Chondrocyte (in vitro differentiated cells): ENCODE measurements at regions not wholly inside any gene's neighbourhood (a gene's known extent, or its start where the extent isn't known, plus 50 kb on each side); places are given as distances from the start of the nearest gene placed in this dataset.
"Not testable (repeated sequence)": the region's sequence is repeated elsewhere in the genome, so short reads cannot be mapped to it uniquely, and the experiment has no call there.

Experiments used
- DNase-seq: peaks from one replicate; pipeline ENCODE4 v3.0.0; 2021; ENCODE audit warnings: mixed read lengths, low spot score
- H3K27ac Mint-ChIP-seq: one replicate; pipeline ENCODE4 v1.8.0; 2021; ENCODE audit warnings: mild to moderate bottlenecking, moderate library complexity, mixed read lengths; ENCODE audit not compliant: unreplicated experiment
- H3K27me3 Mint-ChIP-seq: 2 replicates; pipeline ENCODE4 v1.8.0; 2021; ENCODE audit warnings: low read depth, mixed read lengths
- H3K36me3 Mint-ChIP-seq: 2 replicates; pipeline ENCODE4 v1.8.0; 2021; ENCODE audit warnings: low read depth, mixed read lengths
- H3K4me1 Mint-ChIP-seq: 2 replicates; pipeline ENCODE4 v1.8.0; 2021; ENCODE audit warnings: low read depth, mild to moderate bottlenecking, mixed read lengths
- H3K4me3 Mint-ChIP-seq: one replicate; pipeline ENCODE4 v1.8.0; 2021; ENCODE audit warnings: mild to moderate bottlenecking, moderate library complexity, mixed read lengths; ENCODE audit not compliant: unreplicated experiment
- H3K9me3 Mint-ChIP-seq: 2 replicates; pipeline ENCODE4 v1.8.0; 2021; ENCODE audit warnings: low read depth, mixed read lengths
- CTCF ChIP-seq: fragments of 200-600 bp; sonication (generic); IDR thresholded peaks from 2 replicates; pipeline ENCODE4 v1.5.0; 2021; ENCODE audit warnings: antibody characterized with exemption, mild to moderate bottlenecking, moderate library complexity

- peaks cover 22% of the 10 kb centered on the region for H3K4me1 Mint-ChIP-seq
- no peak for TF ChIP-seq CTCF
- H3K27me3 Mint-ChIP-seq: no peaks in the 10 kb centered on the region
- no peak overlapping the region for H3K4me3 Mint-ChIP-seq
- no peak overlapping the region for H3K27ac Mint-ChIP-seq
- H3K9me3 Mint-ChIP-seq: peaks cover 29% of the 10 kb centered on the region
- no peak for DNase-seq
- peaks cover 11% of the 10 kb centered on the region for H3K36me3 Mint-ChIP-seq
Measured at GRCh38 chr1:60502506-60502905, 428.9 kb upstream of the C1orf87 start.

GRCh38 chr1:60489916-60490480, 416.4 kb upstream of the C1orf87 start:
- Mint-ChIP-seq H3K4me3 (peak overlapping the region; percentile 56), H3K9me3 (peaks cover 12% of the 10 kb centered on the region)
- DNase-seq, H3K27ac Mint-ChIP-seq, H3K4me1 Mint-ChIP-seq, H3K36me3 Mint-ChIP-seq, H3K27me3 Mint-ChIP-seq: not testable (repeated sequence)

GRCh38 chr1:60488847-60489246, 415.3 kb upstream of the C1orf87 start:
- H3K4me3 Mint-ChIP-seq: no peak overlapping the region
- no peak for DNase-seq
- no peak overlapping the region for H3K27ac Mint-ChIP-seq
- peaks cover 12% of the 10 kb centered on the region for H3K9me3 Mint-ChIP-seq
- no peak for TF ChIP-seq CTCF
- peaks cover 4% of the 10 kb centered on the region for H3K36me3 Mint-ChIP-seq
- no peaks in the 10 kb centered on the region for H3K27me3 Mint-ChIP-seq
- H3K4me1 Mint-ChIP-seq: peaks cover 12% of the 10 kb centered on the region

- Mint-ChIP-seq H3K27ac (no peak overlapping the region), H3K4me1 (peaks cover 20% of the 10 kb centered on the region), H3K4me3 (no peak overlapping the region), H3K27me3 (no peaks in the 10 kb centered on the region), H3K9me3 (peaks cover 10% of the 10 kb centered on the region), H3K36me3 (peaks cover 2% of the 10 kb centered on the region)
- DNase-seq: no peak
- no peak for TF ChIP-seq CTCF
Measured at GRCh38 chr1:60487565-60488345, 414.2 kb upstream of the C1orf87 start.

GRCh38 chr1:60483509-60483908, 409.9 kb upstream of the C1orf87 start:
- no peaks in the 10 kb centered on the region for H3K27me3 Mint-ChIP-seq
- H3K27ac Mint-ChIP-seq: no peak overlapping the region
- H3K9me3 Mint-ChIP-seq: peaks cover 16% of the 10 kb centered on the region
- H3K36me3 Mint-ChIP-seq: no peaks in the 10 kb centered on the region
- no peak for TF ChIP-seq CTCF
- H3K4me1 Mint-ChIP-seq: peaks cover 10% of the 10 kb centered on the region
- no peak for DNase-seq
- H3K4me3 Mint-ChIP-seq: no peak overlapping the region

- Mint-ChIP-seq H3K36me3 (no peaks in the 10 kb centered on the region), H3K27me3 (no peaks in the 10 kb centered on the region), H3K9me3 (peaks cover 4% of the 10 kb centered on the region), H3K4me1 (peaks cover 17% of the 10 kb centered on the region), H3K27ac (peak overlapping the region; percentile 8), H3K4me3 (no peak overlapping the region)
- DNase-seq: no peak
- no peak for TF ChIP-seq CTCF
Measured at GRCh38 chr1:60470246-60470645, 396.7 kb upstream of the C1orf87 start.
